ENCODE measurements at regions not wholly inside any gene's neighbourhood (a gene's known extent, or its start where the extent isn't known, plus 50 kb on each side); places are given as distances from the start of the nearest gene placed in this dataset.

GRCh38 chr16:79664407-79664806, 63.9 kb upstream of the MAF start:
- DNase-seq, result no peak

- no peak for DNase-seq
Measured at GRCh38 chr16:79662669-79663313, 62.3 kb upstream of the MAF start.

GRCh38 chr16:79662122-79662521, 61.6 kb upstream of the MAF start:
- no peak for DNase-seq

- no peak for DNase-seq
Measured at GRCh38 chr16:79661578-79661977, 61.0 kb upstream of the MAF start.

- DNase-seq, result no peak
Measured at GRCh38 chr16:79659344-79659743, 58.8 kb upstream of the MAF start.

- no peak for DNase-seq
Measured at GRCh38 chr16:79658301-79659033, 57.9 kb upstream of the MAF start.

GRCh38 chr16:79656553-79657115, 56.1 kb upstream of the MAF start:
- DNase-seq, result no peak

GRCh38 chr16:79653373-79653891, 52.9 kb upstream of the MAF start:
- DNase-seq, result no peak

- DNase-seq, result no peak
Measured at GRCh38 chr16:79651363-79651762, 50.8 kb upstream of the MAF start.

Data from stimulated activated CD4-positive, alpha-beta T cell treated with anti-CD3 and anti-CD28 coated beads, Interleukin-12 subunit alpha, Interleukin-12 subunit beta, amount 100 ng/mL, for 4 hours (primary cell).